Hepatocyte (in vitro differentiated cells): ENCODE measurements at regions not wholly inside any gene's neighbourhood (a gene's known extent, or its start where the extent isn't known, plus 50 kb on each side); places are given as distances from the start of the nearest gene placed in this dataset.

Source experiments
- DNase-seq: peaks from one replicate; pipeline ENCODE4 v3.0.0-alpha.2; 2016; ENCODE audit warnings: low spot score
- H2AFZ ChIP-seq: fragments of 200-600 bp; sonication (generic); 2 replicates; pipeline ENCODE4 v1.6.0; 2016; ENCODE audit warnings: antibody characterized with exemption, mild to moderate bottlenecking
- H3K27ac ChIP-seq: fragments of 200-600 bp; sonication (generic); 2 replicates; pipeline ENCODE4 v1.5.1; 2016; ENCODE audit warnings: mild to moderate bottlenecking
- H3K27me3 ChIP-seq: fragments of 200-600 bp; sonication (generic); 2 replicates; pipeline ENCODE4 v1.6.1; 2016
- H3K36me3 ChIP-seq: fragments of 200-600 bp; sonication (generic); replicated peaks from 2 replicates; pipeline ENCODE4 v1.5.1; 2016; ENCODE audit warnings: low read depth; ENCODE audit not compliant: insufficient read depth
- H3K4me1 ChIP-seq: fragments of 200-600 bp; sonication (generic); 2 replicates; pipeline ENCODE4 v1.5.1; 2016; ENCODE audit warnings: mild to moderate bottlenecking, moderate library complexity; ENCODE audit not compliant: insufficient read depth
- H3K4me2 ChIP-seq: fragments of 200-600 bp; sonication (generic); 2 replicates; pipeline ENCODE4 v1.6.0; 2016
- H3K4me3 ChIP-seq: fragments of 200-600 bp; sonication (generic); 2 replicates; pipeline ENCODE4 v1.5.1; 2016; ENCODE audit warnings: mild to moderate bottlenecking
- H3K79me2 ChIP-seq: fragments of 200-600 bp; sonication (generic); 2 replicates; pipeline ENCODE4 v1.6.0; 2017; ENCODE audit warnings: mild to moderate bottlenecking
- H3K9me2 ChIP-seq: fragments of 200-600 bp; sonication (generic); replicated peaks from 2 replicates; pipeline ENCODE4 v1.6.0; 2017; ENCODE audit warnings: mild to moderate bottlenecking; ENCODE audit not compliant: insufficient read depth
- H3K9me3 ChIP-seq: fragments of 200-600 bp; sonication (generic); 2 replicates; pipeline ENCODE4 v1.5.1; 2016; ENCODE audit warnings: low read depth, mild to moderate bottlenecking
- H4K20me1 ChIP-seq: fragments of 200-600 bp; sonication (generic); 2 replicates; pipeline ENCODE4 v1.6.0; 2016; ENCODE audit warnings: mild to moderate bottlenecking; ENCODE audit not compliant: insufficient read depth, poor library complexity, severe bottlenecking
- EZH2 ChIP-seq: fragments of 200-600 bp; sonication (generic); IDR thresholded peaks from 2 replicates; pipeline ENCODE4 v1.6.1; 2016; ENCODE audit warnings: antibody characterized with exemption, mild to moderate bottlenecking, borderline replicate concordance
- EZH2phosphoT487 ChIP-seq: fragments of 200-600 bp; sonication (generic); IDR thresholded peaks from one replicate; pipeline ENCODE4 v1.6.1; 2018; ENCODE audit warnings: antibody characterized with exemption, mild to moderate bottlenecking, low read depth, moderate library complexity; ENCODE audit not compliant: unreplicated experiment, severe bottlenecking
- WGBS: methylation state at CpG from one replicate; pipeline ENCODE4 v1.1.6; 2016; ENCODE audit warnings: low lambda C conversion rate; ENCODE audit errors: missing lambda C conversion rate; 5-methylcytosine and 5-hydroxymethylcytosine counted together
- TF ChIP-seq, protein P1 (sequence below): fragments of 200-600 bp; sonication (generic); IDR thresholded peaks from 2 replicates; pipeline ENCODE4 v1.5.1; 2016; ENCODE audit warnings: antibody characterized with exemption, mild to moderate bottlenecking; ENCODE audit not compliant: poor library complexity

DNA sequence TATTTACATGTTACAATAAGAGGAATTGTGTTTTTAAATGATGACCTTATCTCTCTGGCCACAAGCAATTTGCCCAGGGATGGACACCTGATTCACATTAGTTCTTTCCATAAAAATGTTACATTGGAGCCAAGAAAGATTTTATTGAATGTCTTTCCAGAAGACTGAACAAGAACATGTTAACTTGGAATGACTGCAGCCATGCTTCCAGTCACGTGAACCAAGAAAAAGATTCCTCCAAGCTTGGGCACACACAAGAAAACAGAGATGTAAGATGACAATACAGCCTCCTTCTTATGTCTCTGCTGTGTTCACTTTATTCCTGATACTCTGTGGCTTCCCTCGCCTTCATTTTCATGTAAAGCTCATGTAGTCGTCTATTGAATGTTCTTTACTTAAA lies 737.6 kb downstream of the TRIML1 start:
- no peak for DNase-seq
- H4K20me1 ChIP-seq = no peaks in the 10 kb centered on the region
- H3K4me1 ChIP-seq = no peaks in the 10 kb centered on the region
- H3K9me3 ChIP-seq = no peaks in the 10 kb centered on the region
- no peaks in the 10 kb centered on the region for H3K79me2 ChIP-seq
- H2AFZ ChIP-seq = no peak overlapping the region
- no peaks in the 10 kb centered on the region for H3K9me2 ChIP-seq
- TF ChIP-seq EZH2 (no peak), EZH2phosphoT487 (no peak)
- TF ChIP-seq, protein P1, sequence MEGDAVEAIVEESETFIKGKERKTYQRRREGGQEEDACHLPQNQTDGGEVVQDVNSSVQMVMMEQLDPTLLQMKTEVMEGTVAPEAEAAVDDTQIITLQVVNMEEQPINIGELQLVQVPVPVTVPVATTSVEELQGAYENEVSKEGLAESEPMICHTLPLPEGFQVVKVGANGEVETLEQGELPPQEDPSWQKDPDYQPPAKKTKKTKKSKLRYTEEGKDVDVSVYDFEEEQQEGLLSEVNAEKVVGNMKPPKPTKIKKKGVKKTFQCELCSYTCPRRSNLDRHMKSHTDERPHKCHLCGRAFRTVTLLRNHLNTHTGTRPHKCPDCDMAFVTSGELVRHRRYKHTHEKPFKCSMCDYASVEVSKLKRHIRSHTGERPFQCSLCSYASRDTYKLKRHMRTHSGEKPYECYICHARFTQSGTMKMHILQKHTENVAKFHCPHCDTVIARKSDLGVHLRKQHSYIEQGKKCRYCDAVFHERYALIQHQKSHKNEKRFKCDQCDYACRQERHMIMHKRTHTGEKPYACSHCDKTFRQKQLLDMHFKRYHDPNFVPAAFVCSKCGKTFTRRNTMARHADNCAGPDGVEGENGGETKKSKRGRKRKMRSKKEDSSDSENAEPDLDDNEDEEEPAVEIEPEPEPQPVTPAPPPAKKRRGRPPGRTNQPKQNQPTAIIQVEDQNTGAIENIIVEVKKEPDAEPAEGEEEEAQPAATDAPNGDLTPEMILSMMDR = no peak
- no peaks in the 10 kb centered on the region for H3K36me3 ChIP-seq
- H3K27me3 ChIP-seq = no peaks in the 10 kb centered on the region
- H3K4me2 ChIP-seq = no peak overlapping the region
- peak overlapping the region; percentile 35 for H3K27ac ChIP-seq
- 75% methylated on average over 3 of the region's 3 CpGs for WGBS
- no peak overlapping the region for H3K4me3 ChIP-seq

GRCh38 chr4:188879598-188879997 lies 740.4 kb downstream of the TRIML1 start:
- H4K20me1 ChIP-seq = no peaks in the 10 kb centered on the region
- no peak overlapping the region for H3K27ac ChIP-seq
- no peak overlapping the region for H3K4me2 ChIP-seq
- no peaks in the 10 kb centered on the region for H3K9me3 ChIP-seq
- H3K4me3 ChIP-seq = no peak overlapping the region
- H2AFZ ChIP-seq = no peak overlapping the region
- no peaks in the 10 kb centered on the region for H3K4me1 ChIP-seq
- H3K79me2 ChIP-seq = no peaks in the 10 kb centered on the region
- H3K9me2 ChIP-seq = no peaks in the 10 kb centered on the region
- H3K27me3 ChIP-seq = no peaks in the 10 kb centered on the region
- WGBS = 85% methylated on average over 2 of the region's 2 CpGs
- H3K36me3 ChIP-seq = no peaks in the 10 kb centered on the region
- TF ChIP-seq EZH2phosphoT487 = no peak
- TF ChIP-seq EZH2 = no peak
- TF ChIP-seq, protein P1 = no peak
- no peak for DNase-seq

DNA sequence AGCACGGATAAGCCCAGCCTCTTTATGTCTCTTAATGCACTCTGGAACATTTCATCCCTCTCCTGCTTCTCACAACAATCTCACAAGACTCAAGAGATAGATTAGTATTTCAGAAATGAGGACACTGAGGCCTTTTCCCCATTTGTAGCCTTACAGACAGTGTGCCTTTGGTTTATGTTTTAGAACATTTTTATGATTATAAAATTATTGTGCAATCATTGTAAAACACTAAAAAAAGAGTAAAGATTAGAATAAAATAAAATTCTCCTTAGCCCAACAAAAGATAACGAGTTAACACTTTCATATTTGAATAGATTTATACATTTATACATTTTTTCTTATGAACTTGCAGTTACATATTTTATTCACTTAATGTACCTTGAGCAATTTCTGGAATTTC lies 748.7 kb downstream of the TRIML1 start:
- no peaks in the 10 kb centered on the region for H3K9me3 ChIP-seq
- DNase-seq = no peak
- no peaks in the 10 kb centered on the region for H3K27me3 ChIP-seq
- no peak overlapping the region for H2AFZ ChIP-seq
- no peak overlapping the region for H3K4me2 ChIP-seq
- no peaks in the 10 kb centered on the region for H3K4me1 ChIP-seq
- H3K27ac ChIP-seq = no peak overlapping the region
- no peaks in the 10 kb centered on the region for H3K79me2 ChIP-seq
- 82% methylated on average over 2 of the region's 2 CpGs for WGBS
- H4K20me1 ChIP-seq = no peaks in the 10 kb centered on the region
- no peaks in the 10 kb centered on the region for H3K9me2 ChIP-seq
- no peaks in the 10 kb centered on the region for H3K36me3 ChIP-seq
- TF ChIP-seq EZH2phosphoT487 (no peak), EZH2 (no peak)
- TF ChIP-seq, protein P1 = no peak
- H3K4me3 ChIP-seq = no peak overlapping the region

DNA sequence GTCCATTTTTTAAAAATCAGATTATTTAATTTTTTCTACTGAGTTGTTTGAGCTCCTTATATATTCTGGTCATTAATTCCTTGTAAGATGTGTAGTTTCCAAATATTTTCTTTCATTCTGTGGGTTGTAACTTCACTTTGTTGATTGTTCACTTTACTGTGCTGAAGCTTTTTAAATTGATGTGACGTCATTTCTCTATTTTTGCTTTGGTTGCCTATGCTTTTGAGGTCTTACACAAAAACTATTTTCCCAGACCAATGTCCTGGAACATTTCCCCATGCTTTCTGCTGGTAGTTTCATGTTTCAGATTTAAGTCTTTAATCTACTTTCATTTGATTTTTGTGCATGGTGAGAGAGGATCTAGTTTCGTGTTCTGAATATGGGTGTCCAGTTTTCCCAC lies 753.6 kb downstream of the TRIML1 start:
- Histone ChIP-seq H3K4me3 (no peak overlapping the region), H4K20me1 (no peaks in the 10 kb centered on the region), H3K4me1 (no peaks in the 10 kb centered on the region), H3K27ac (no peak overlapping the region), H3K9me2 (no peaks in the 10 kb centered on the region), H3K9me3 (peaks cover 6% of the 10 kb centered on the region), H3K4me2 (no peak overlapping the region), H3K36me3 (no peaks in the 10 kb centered on the region), H3K79me2 (no peaks in the 10 kb centered on the region), H2AFZ (no peak overlapping the region), H3K27me3 (no peaks in the 10 kb centered on the region)
- TF ChIP-seq EZH2 = no peak
- no peak for TF ChIP-seq EZH2phosphoT487
- TF ChIP-seq, protein P1 = no peak
- no peak for DNase-seq
- 94% methylated on average over 2 of the region's 2 CpGs for WGBS
